ENCODE measurements at regions not wholly inside any gene's neighbourhood (a gene's known extent, or its start where the extent isn't known, plus 50 kb on each side); places are given as distances from the start of the nearest gene placed in this dataset.

DNA sequence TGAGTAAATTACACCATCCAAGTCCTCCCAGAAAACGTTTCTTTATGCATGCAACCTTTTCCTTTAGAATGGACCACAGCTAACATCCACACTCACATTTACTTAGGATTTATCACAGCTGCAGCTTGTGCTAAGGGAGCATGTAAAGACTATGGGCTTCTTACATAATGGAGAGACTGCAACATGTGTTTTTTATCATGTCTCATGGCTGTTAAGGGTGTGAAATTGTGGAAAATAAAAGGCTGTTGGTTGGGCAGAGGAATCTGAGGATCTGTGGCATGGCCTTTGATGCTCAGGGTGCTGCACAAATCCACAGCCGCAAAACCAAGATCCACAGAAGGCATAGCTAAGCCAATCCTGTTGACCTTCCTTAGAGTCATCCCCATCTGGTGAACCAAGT, 112.0 kb upstream of the MTNR1B start:
- TF ChIP-seq CTCF (IDR thresholded peaks at IDR 0.05; ENCODE audit: insufficient read depth, low read length, poor library complexity, severe bottlenecking) (no peak), EZH2phosphoT487 (conservative IDR thresholded peaks at IDR 0.05; ENCODE audit: low read length) (no peak)

All from SU-DHL-6 (cell line).